GM04504 (cell line): ENCODE measurements at regions not wholly inside any gene's neighbourhood (a gene's known extent, or its start where the extent isn't known, plus 50 kb on each side); places are given as distances from the start of the nearest gene placed in this dataset.
"Not testable (repeated sequence)": the region's sequence is repeated elsewhere in the genome, so short reads cannot be mapped to it uniquely, and the experiment has no call there.

ENCODE experiments used
- DNase-seq: peaks from one replicate; pipeline ENCODE4 v3.0.0-alpha.2; 2012; ENCODE audit warnings: low read depth

DNA sequence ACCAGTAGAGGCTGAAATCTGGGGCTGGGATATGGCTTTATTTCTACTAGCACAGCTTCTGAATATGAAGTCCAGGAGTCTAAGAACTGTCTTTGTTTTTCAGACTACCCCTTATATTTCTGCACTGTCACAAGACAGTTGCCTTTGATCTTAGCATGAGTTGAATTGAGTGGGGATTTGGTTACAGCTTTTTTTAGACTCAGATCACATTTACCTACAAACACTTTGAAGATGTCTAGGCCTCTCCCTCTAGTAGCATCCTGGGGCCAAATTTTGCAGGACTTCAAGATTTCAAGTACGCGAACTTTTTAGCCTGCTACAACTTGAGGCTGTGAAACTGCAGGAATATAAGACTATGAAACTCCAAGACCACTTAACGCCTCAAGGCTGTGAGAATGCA lies 240.2 kb downstream of the NEBL start:
- DNase-seq, result no peak

GRCh38 chr10:20652424-20652823 lies 244.7 kb downstream of the NEBL start:
- not testable (repeated sequence) for DNase-seq

DNA sequence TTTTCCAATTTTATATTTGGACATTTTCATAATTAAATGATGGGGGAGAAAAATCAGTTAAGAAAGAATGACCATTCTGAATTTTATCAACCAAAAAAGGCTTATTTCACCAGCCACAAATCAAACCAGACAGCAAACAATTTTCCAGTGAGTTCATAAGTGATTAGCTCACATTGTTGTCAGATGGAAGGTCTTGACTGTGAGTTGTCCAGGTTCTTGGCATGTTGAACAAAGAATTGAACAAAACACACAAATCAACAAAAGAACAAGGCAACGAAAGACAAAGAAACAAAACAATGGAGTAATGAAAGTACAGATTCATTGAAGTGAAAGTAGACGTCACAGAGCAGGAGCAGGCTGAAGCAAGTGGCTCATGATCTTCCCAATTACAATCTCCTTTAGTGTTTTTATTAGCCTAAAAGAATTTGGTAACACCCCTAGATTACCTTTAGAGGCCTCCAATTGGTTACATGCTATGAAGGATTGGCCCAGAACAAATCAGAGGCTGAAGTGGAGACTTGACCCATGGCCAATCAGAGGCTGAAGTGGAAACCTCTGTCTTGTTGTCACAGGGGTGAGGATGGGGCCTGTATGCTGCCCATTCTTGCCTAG lies 248.7 kb downstream of the NEBL start:
- DNase-seq, result no peak

DNA sequence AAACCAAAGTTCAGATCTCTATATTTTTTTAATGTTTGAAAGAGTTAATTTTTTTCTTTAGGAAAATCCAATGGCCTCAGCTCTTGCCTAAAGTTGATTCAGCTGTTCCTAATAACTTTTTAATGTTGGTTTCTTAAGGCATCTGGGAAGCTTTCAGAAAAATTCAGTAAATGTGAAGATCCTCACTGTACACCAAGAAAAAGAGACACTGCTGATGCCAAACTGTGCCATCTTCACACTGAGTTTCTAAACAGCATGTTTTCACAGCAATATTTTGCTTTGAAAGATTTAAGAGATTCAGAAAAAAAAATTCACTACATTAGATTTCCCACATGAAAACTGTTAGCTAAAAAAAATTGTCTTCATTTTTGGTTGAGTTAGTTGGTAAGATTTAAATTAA lies 249.4 kb downstream of the NEBL start:
- no peak for DNase-seq

DNA sequence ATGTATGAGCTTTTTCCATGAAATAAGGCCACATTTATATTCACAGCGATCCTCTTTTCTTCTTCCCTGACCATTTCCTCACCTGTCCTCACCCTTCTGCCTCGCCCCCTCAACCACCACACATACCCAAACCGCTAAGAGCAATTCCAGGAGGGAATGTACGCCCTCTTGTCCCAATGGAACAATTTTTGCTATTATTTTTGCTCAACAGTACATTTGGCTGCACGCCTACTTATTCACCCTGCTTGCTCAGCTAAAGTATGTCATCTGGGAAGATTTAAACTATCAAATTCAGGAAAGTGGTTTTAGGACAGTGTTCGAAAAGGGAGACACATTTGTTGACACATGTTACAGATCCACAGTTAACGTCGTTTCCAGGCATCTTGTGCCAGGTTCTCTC lies 252.7 kb downstream of the NEBL start:
- no peak for DNase-seq

- DNase-seq, result no peak
Measured at GRCh38 chr10:20641605-20642004, 255.5 kb downstream of the NEBL start.

DNA sequence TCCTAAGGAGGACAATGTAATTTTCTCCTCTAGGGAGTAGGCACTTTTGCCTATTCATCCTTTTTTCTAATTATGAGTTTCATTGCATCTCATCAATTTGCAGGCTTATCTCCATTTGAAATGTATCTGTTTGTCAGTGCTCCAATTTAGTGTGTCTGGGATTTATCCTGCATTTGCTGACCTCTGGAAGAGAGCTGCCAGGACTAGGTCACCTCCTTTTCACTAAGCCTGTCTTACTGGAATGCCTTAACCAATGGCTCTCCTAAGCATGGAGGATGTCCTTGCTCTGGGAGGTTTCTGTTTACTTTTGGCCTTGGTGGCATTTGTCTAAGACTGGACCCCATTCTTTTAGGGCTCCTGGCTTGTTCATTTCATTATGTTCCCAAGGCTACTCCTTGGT lies 261.5 kb downstream of the NEBL start:
- DNase-seq, result no peak

GRCh38 chr10:20634839-20635238 lies 262.3 kb downstream of the NEBL start:
- DNase-seq, result no peak

GRCh38 chr10:20633714-20634113 lies 263.4 kb downstream of the NEBL start:
- no peak for DNase-seq

- no peak for DNase-seq
Measured at GRCh38 chr10:20632696-20633095, 264.4 kb downstream of the NEBL start.

DNA sequence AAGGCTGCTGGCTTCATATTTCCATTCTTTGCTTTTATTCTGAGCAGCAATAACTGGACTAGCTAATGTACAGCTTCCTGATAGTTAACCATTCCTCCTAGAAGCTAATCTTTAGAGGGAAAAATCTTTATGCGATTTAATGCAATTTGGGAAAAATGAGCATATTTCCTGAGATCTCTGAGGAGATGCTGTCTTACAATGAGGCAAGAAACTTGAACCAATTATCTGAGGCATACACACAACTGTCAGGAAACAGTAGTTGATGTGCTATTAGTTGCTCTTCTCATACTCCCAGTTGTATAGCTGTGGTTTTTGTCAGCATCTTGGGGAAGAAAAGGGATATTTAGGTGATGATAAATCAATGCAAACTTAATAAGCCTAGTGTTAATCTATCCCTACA lies 265.9 kb downstream of the NEBL start:
- DNase-seq, result no peak

DNA sequence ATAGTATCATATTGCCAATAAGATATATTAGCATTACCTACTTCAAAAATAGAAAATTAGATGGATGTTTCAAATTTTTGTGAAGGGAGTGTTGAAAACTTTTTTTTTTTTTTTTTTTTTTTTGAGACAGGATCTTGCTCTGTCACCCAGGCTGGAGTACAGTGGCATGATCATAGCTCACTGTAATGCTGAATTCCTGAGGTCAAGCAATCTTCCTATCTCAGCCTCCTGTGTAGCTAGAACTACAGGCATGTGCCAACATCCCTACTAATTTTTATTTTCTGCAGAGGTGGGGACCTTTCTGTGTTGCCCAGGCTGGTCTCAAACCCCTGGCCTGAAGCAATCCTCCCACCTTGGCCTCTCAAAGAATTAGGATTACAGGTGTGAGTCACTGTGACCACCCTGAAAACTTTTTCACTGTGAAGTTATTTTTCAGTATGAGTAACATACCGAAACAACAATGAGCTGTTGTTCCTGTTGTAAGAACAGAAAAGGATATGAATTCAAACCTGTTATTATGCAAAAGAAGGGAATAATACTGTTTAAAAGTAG lies 266.9 kb downstream of the NEBL start:
- DNase-seq, result no peak

GRCh38 chr10:20627946-20628507 lies 269.1 kb downstream of the NEBL start:
- DNase-seq, result no peak

- no peak for DNase-seq
Measured at GRCh38 chr10:20627087-20627486, 270.0 kb downstream of the NEBL start.

- no peak for DNase-seq
Measured at GRCh38 chr10:20625868-20626267, 271.2 kb downstream of the NEBL start.

DNA sequence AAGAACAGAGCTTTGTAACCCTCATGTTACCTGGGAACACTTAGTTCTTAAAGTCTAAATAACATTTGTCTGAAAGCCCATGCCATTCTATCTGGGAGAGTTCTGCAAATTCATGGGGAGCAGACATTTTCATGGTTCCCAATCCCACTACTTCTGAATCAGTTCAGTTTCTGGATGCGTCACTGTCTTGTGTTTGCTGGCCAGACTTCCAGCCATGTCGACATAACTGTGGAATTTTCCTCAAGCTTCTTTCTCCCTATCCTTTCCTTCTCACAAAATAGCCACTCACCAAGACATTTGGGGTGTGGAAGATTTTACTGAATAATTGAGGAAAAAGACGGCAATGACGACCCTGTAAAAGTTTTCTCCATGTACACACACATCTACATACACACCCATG lies 272.5 kb downstream of the NEBL start:
- DNase-seq, result peak; percentile 33

DNA sequence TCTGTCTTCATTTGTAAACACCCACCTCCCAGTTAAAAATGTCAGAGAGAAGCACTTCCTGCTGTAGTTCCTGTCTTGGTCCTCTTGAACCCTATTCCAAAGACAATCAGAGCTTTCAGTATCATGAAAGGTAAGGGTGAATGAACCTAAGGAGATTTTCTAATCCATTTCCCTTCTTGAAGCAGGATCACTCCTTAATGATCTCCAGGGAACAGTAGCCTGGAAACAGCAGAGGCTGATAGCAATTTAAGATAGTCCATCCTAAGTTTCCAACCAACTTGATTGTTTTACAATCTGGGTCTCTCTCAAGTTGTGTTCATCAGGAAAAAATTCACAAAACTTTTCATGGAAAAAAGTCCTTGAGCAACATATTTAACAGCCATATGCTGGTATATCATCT lies 273.6 kb downstream of the NEBL start:
- no peak for DNase-seq

GRCh38 chr10:20622531-20623211 lies 274.4 kb downstream of the NEBL start:
- DNase-seq, result peak; percentile 30

GRCh38 chr10:20620981-20621380 lies 276.1 kb downstream of the NEBL start:
- no peak for DNase-seq

DNA sequence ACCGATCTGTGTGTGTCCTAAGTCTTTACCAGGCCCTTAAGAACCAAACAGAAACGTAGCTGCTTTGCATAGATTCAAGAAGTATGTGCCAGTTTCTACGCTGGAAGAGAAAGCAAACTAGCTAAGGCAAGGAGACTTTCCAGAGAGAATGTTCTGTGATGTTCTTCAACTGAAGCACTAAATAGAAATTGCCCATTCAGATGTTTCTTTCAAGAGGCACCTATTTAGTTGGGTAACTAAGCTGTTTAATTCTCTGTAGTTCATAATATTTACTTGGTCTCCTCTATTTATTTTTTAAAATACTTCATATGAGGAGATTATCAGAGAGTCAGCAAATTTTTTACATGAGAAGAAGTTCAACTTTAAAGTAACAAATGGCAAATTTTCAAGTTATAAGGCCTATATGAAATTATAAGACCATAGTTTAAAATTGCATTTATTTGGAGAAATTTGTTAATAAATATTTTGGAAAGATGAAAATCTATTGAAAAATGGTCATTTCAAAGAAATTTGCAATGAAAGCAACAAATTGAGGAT lies 279.0 kb downstream of the NEBL start:
- no peak for DNase-seq

- DNase-seq, result no peak
Measured at GRCh38 chr10:20616918-20617810, 279.9 kb downstream of the NEBL start.

DNA sequence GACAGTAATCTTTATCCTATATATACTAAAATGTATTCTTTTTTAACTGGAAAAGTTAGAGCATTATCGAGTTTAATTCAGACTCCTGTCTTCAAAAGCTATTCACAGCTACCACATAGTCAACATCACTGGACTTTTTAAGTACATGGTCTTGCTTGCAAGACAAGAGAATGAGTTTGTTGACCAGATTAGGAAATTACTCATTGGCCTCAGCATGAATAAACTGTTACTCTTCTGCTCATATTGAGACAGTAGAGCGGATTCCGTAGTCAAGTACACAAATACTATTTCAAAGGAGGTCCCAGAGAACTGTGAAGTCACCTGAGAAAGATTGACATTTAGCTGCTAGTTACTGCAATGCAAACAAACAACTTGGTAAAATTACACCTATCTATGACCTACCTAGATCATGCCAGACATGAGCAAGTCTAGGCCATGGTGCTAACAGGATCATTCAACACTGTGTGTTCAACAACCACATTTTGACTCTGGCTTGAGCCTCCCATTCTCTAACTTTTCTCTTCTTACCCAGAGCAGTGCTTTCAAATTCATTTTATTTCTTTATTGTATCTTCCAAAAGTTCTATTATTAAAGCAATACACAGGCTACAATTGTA lies 280.9 kb downstream of the NEBL start:
- no peak for DNase-seq
